H9 (cell line): ENCODE measurements at regions not wholly inside any gene's neighbourhood (a gene's known extent, or its start where the extent isn't known, plus 50 kb on each side); places are given as distances from the start of the nearest gene placed in this dataset.

Source experiments
- DNase-seq: peaks from one replicate; pipeline ENCODE4 v3.0.0-alpha.2; 2017
- H2AFZ ChIP-seq: one replicate; pipeline ENCODE4 v1.6.1; 2013; ENCODE audit warnings: mild to moderate bottlenecking, low read length, control low read depth, moderate library complexity
- H2AK5ac ChIP-seq: 2 replicates; pipeline ENCODE4 v1.6.1; 2013; ENCODE audit warnings: low read length, control low read depth, mixed read lengths; ENCODE audit not compliant: insufficient read length
- H2BK120ac ChIP-seq: one replicate; pipeline ENCODE4 v1.6.1; 2013; ENCODE audit warnings: low read depth, mild to moderate bottlenecking, low read length, control low read depth, inconsistent platforms; ENCODE audit not compliant: poor library complexity, severe bottlenecking
- H2BK12ac ChIP-seq: 2 replicates; pipeline ENCODE4 v1.6.1; 2013; ENCODE audit warnings: low read length, control low read depth, mixed read lengths, low read depth; ENCODE audit not compliant: insufficient read length
- H2BK15ac ChIP-seq: 2 replicates; pipeline ENCODE4 v1.6.1; 2013; ENCODE audit warnings: low read depth, low read length, control low read depth
- H2BK20ac ChIP-seq: one replicate; pipeline ENCODE4 v1.6.1; 2013; ENCODE audit warnings: low read depth, mild to moderate bottlenecking, low read length, control low read depth, inconsistent platforms; ENCODE audit not compliant: poor library complexity, severe bottlenecking
- H2BK5ac ChIP-seq: 2 replicates; pipeline ENCODE4 v1.6.1; 2013; ENCODE audit warnings: low read length, control low read depth, mixed read lengths; ENCODE audit not compliant: insufficient read length
- H3K14ac ChIP-seq: 2 replicates; pipeline ENCODE4 v1.6.1; 2013; ENCODE audit warnings: low read length, control low read depth; ENCODE audit not compliant: insufficient read depth
- H3K18ac ChIP-seq: 2 replicates; pipeline ENCODE4 v1.6.1; 2013; ENCODE audit warnings: low read depth, mild to moderate bottlenecking, mixed read lengths, low read length, control low read depth; ENCODE audit not compliant: insufficient read length
- H3K23ac ChIP-seq: 2 replicates; pipeline ENCODE4 v1.6.1; 2013; ENCODE audit warnings: low read length, control low read depth, mixed read lengths, low read depth; ENCODE audit not compliant: insufficient read length
- H3K23me2 ChIP-seq: 2 replicates; pipeline ENCODE4 v1.6.1; 2013; ENCODE audit warnings: low read depth, mild to moderate bottlenecking, mixed read lengths, low read length, control low read depth; ENCODE audit not compliant: insufficient read length, poor library complexity, severe bottlenecking
- H3K27ac ChIP-seq: 2 replicates; pipeline ENCODE4 v1.5.1; 2013; ENCODE audit warnings: low read length, control low read depth, mixed read lengths, low read depth; ENCODE audit not compliant: insufficient read length
- H3K27me3 ChIP-seq: 2 replicates; pipeline ENCODE4 v1.6.1; 2013; ENCODE audit warnings: low read length, control low read depth, inconsistent platforms; ENCODE audit not compliant: insufficient read depth
- H3K4ac ChIP-seq: 2 replicates; pipeline ENCODE4 v1.6.1; 2013; ENCODE audit warnings: low read depth, mild to moderate bottlenecking, control low read depth, inconsistent platforms, low read length, moderate library complexity
- H3K4me1 ChIP-seq: 2 replicates; pipeline ENCODE4 v1.6.1; 2013; ENCODE audit warnings: low read length, control low read depth, inconsistent platforms; ENCODE audit not compliant: insufficient read depth
- H3K4me2 ChIP-seq: 2 replicates; pipeline ENCODE4 v1.6.1; 2013; ENCODE audit warnings: low read length, control low read depth, mixed read lengths; ENCODE audit not compliant: insufficient read length, insufficient read depth
- H3K56ac ChIP-seq: 2 replicates; pipeline ENCODE4 v1.6.1; 2013; ENCODE audit warnings: low read depth, mild to moderate bottlenecking, mixed read lengths, low read length, control low read depth; ENCODE audit not compliant: insufficient read length
- H3K79me1 ChIP-seq: 2 replicates; pipeline ENCODE4 v1.6.1; 2013; ENCODE audit warnings: low read depth, mild to moderate bottlenecking, moderate library complexity, low read length, control low read depth, inconsistent platforms; ENCODE audit not compliant: insufficient read depth, poor library complexity, severe bottlenecking
- H3K79me2 ChIP-seq: 2 replicates; pipeline ENCODE4 v1.6.1; 2013; ENCODE audit warnings: low read length, control low read depth, inconsistent platforms; ENCODE audit not compliant: insufficient read depth
- H3K9ac ChIP-seq: 2 replicates; pipeline ENCODE4 v1.6.1; 2013; ENCODE audit warnings: low read length, control low read depth, mixed read lengths; ENCODE audit not compliant: insufficient read length; ENCODE audit errors: extremely low read depth
- H3K9me3 ChIP-seq: one replicate; pipeline ENCODE4 v1.6.1; 2013; ENCODE audit warnings: low read depth, low read length, inconsistent platforms; ENCODE audit not compliant: control insufficient read depth
- H3T11ph ChIP-seq: one replicate; pipeline ENCODE4 v1.6.1; 2013; ENCODE audit warnings: mild to moderate bottlenecking, low read length, control low read depth, inconsistent platforms
- H4K20me1 ChIP-seq: one replicate; pipeline ENCODE4 v1.6.1; 2013; ENCODE audit not compliant: control insufficient read depth, insufficient read length, insufficient read depth
- H4K5ac ChIP-seq: 2 replicates; pipeline ENCODE4 v1.6.1; 2013; ENCODE audit warnings: low read depth, mild to moderate bottlenecking, mixed read lengths, low read length, control low read depth; ENCODE audit not compliant: insufficient read length
- H4K8ac ChIP-seq: replicated peaks from 2 replicates; pipeline ENCODE4 v1.6.1; 2013; ENCODE audit warnings: low read length, control low read depth, mixed read lengths, low read depth; ENCODE audit not compliant: insufficient read length
- H4K91ac ChIP-seq: 2 replicates; pipeline ENCODE4 v1.6.1; 2013; ENCODE audit warnings: low read depth, mild to moderate bottlenecking, moderate library complexity, mixed read lengths, low read length, control low read depth; ENCODE audit not compliant: insufficient read length
- H3K27ac Mint-ChIP-seq, 3 experiments: 2 replicates in 2 of 3; 3 replicates in 1 of 3; pipeline ENCODE4 v1.8.0; 2020 to 2021; ENCODE audit warnings: mixed read lengths in 3 of 3, mild to moderate bottlenecking in 1 of 3, moderate library complexity in 1 of 3
- H3K27me3 Mint-ChIP-seq: 2 replicates; pipeline ENCODE4 v1.8.0; 2021; ENCODE audit warnings: low read depth, mild to moderate bottlenecking, moderate library complexity, mixed read lengths
- H3K36me3 Mint-ChIP-seq, 3 experiments: 2 replicates in 2 of 3; 3 replicates in 1 of 3; pipeline ENCODE4 v1.8.0; 2020 to 2021; ENCODE audit warnings: low read depth in 3 of 3, mixed read lengths in 3 of 3; ENCODE audit not compliant: insufficient read depth in 1 of 3
- H3K4me1 Mint-ChIP-seq, 2 experiments: 2 replicates each; pipeline ENCODE4 v1.8.0; 2020; ENCODE audit warnings: mixed read lengths in 2 of 2
- H3K4me3 Mint-ChIP-seq, 2 experiments: 2 replicates in 1 of 2; 3 replicates in 1 of 2; pipeline ENCODE4 v1.8.0; 2020 to 2021; ENCODE audit warnings: mild to moderate bottlenecking in 2 of 2, mixed read lengths in 2 of 2, moderate library complexity in 1 of 2
- H3K9me3 Mint-ChIP-seq, 2 experiments: 2 replicates in 1 of 2; 3 replicates in 1 of 2; pipeline ENCODE4 v1.8.0; 2020; ENCODE audit warnings: mild to moderate bottlenecking in 2 of 2, mixed read lengths in 2 of 2, moderate library complexity in 1 of 2
- CTCF ChIP-seq: fragments of 200-600 bp; sonication (generic); conservative IDR thresholded peaks from 3 replicates; pipeline ENCODE4 v1.8.0; 2021; ENCODE audit warnings: antibody characterized with exemption, mild to moderate bottlenecking
- WGBS: extraction: QIAGEN DNeasy Blood & Tissue Kit; methylation state at CpG from one replicate; pipeline ENCODE4 v1.1.7; 2013; ENCODE audit warnings: missing lambda C conversion rate, low lambda C conversion rate, mixed read lengths; ENCODE audit not compliant: insufficient read length; ENCODE audit errors: extremely low coverage; 5-methylcytosine and 5-hydroxymethylcytosine counted together

DNA sequence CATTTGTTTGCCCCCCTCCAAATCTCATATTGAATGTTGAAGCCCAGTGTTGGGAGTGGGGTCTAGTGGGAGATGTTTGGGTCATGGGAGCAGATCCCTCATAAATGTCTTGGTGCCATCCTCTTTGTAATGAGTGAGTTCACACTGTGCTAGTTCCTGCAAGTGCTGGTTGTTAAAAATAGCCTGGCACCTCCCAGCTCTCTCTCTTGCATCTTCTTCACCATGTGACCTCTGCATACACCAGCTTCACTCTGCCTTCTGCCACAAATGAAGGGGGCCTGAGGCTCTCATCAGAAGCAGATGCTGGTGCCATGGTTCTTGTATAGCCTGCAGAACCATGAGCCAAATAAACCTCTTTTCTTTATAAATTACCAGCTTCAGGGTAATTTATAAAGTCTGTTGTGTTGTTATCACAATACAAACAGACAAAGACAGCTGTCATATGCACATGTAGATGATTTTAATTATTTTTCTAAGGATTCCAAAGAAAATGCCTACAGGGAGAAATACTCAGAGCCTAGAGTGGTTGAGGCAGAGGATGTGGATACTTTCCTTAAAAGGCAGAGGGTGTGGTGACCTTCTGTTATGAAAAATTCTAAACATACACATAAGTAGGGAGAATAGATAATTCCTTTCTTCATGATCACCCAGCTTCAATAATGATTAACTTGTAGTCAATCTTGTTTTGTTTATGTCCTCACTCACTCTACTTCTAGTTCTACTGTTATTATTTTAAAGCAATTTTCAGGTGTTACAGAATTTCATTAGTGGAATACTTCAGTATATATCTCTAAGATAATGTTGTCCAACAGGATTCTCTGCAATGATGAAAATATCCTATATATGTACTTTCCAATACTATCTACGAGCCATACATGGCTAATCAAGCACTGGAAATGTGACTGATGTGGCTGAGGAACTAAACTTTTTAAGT lies 75.1 kb upstream of the RANBP6 start:
- Histone ChIP-seq H3K9me3 (no peaks in the 10 kb centered on the region), H2BK12ac (no peak overlapping the region), H2BK5ac (no peak overlapping the region), H3K27me3 (no peaks in the 10 kb centered on the region), H2BK15ac (no peak overlapping the region), H3K79me1 (no peaks in the 10 kb centered on the region), H4K8ac (no peak overlapping the region), H3T11ph (no peak overlapping the region), H3K14ac (no peak overlapping the region), H4K5ac (no peak overlapping the region), H2BK20ac (no peak overlapping the region), H3K79me2 (no peaks in the 10 kb centered on the region), H3K9ac (no peak overlapping the region), H3K4me1 (no peaks in the 10 kb centered on the region; the same call in 1 of the 2 replicates), H4K20me1 (no peaks in the 10 kb centered on the region), H3K4ac (no peak overlapping the region), H3K23me2 (no peaks in the 10 kb centered on the region), H2AK5ac (no peak overlapping the region), H4K91ac (no peak overlapping the region), H3K18ac (no peak overlapping the region), H3K56ac (no peak overlapping the region), H2BK120ac (no peak overlapping the region), H2AFZ (no peak overlapping the region), H3K4me2 (no peak overlapping the region), H3K27ac (no peak overlapping the region), H3K23ac (no peak overlapping the region)
- no peak for DNase-seq
- WGBS = no CpG with 5 or more reads among the region's 1 CpG
- Mint-ChIP-seq H3K27me3 (no peaks in the 10 kb centered on the region; the same call in 1 of the 2 replicates), H3K36me3 (no peaks in the 10 kb centered on the region), H3K4me1 (peaks cover 8% of the 10 kb centered on the region in 2 experiments), H3K27ac (no peak overlapping the region), H3K9me3 (peaks cover 0 to under 1% of the 10 kb centered on the region in 2 experiments; a peak in 2 of 5 replicates), H3K4me3 (no peak overlapping the region)
- TF ChIP-seq CTCF = no peak
